T-cell (primary cell): ENCODE measurements at regions not wholly inside any gene's neighbourhood (a gene's known extent, or its start where the extent isn't known, plus 50 kb on each side); places are given as distances from the start of the nearest gene placed in this dataset.

Experiments
- ATAC-seq, 4 experiments: fragments of 200-7000 bp in 3 of 4; fragments of 150-1000 bp in 1 of 4; cut with Tn5 transposase; replicated peaks in 1 of 4; 1 replicate in 3 of 4; 2 replicates in 1 of 4; pipeline ENCODE4 v1.10.0; 2021; ENCODE audit warnings: moderate library complexity in 3 of 4, mild to moderate bottlenecking in 2 of 4, moderate number of reproducible peaks in 1 of 4
- CTCF ChIA-PET, 2 donors: fragments of 300-600 bp; sonication (Branson Sonifier 250); formaldehyde crosslinking; loops; one replicate each; lab custom pipeline; 2022; ENCODE audit warnings: antibody characterized with exemption in 2 of 2; lab: Charles Lee
- POLR2A ChIA-PET, 2 donors: fragments of 300-600 bp; sonication (Branson Sonifier 250); formaldehyde crosslinking; loops; one replicate each; lab custom pipeline; 2022; ENCODE audit warnings: antibody characterized with exemption in 2 of 2; lab: Charles Lee
- DNase-seq, 35 experiments: peaks; one replicate each; pipeline versions ENCODE4 v3.0.0 to v3.0.0-alpha.2; 2013 to 2023
- H3K27ac ChIP-seq: one replicate; pipeline ENCODE4 v1.5.1; 2013; ENCODE audit warnings: low read length
- H3K27me3 ChIP-seq, 2 experiments: replicated peaks in 1 of 2; 1 replicate in 1 of 2; 2 replicates in 1 of 2; pipeline versions ENCODE4 v1.6.1 to v1.7.0; 2013; ENCODE audit warnings: low read length in 1 of 2, mixed read lengths in 1 of 2; ENCODE audit not compliant: control insufficient read depth in 2 of 2, insufficient read depth in 2 of 2; ENCODE audit errors: extremely low read depth in 1 of 2
- H3K36me3 ChIP-seq, 2 donors: 1 replicate in 1 of 2; 2 replicates in 1 of 2; pipeline versions ENCODE4 v1.6.1 to v1.7.0; 2013; ENCODE audit warnings: low read length in 1 of 2; ENCODE audit not compliant: control insufficient read depth in 2 of 2, insufficient read depth in 1 of 2; ENCODE audit errors: extremely low read depth in 1 of 2
- H3K4me1 ChIP-seq, 2 experiments: 1 replicate in 1 of 2; 2 replicates in 1 of 2; pipeline versions ENCODE4 v1.6.1 to v1.7.0; 2013; ENCODE audit warnings: low read length in 2 of 2, mixed read lengths in 1 of 2; ENCODE audit not compliant: insufficient read depth in 2 of 2, control insufficient read depth in 1 of 2; ENCODE audit errors: extremely low read depth in 1 of 2
- H3K4me3 ChIP-seq, 2 donors: 1 replicate in 1 of 2; 2 replicates in 1 of 2; pipeline versions ENCODE4 v1.5.1 to v1.7.0; 2013; ENCODE audit warnings: mild to moderate bottlenecking in 2 of 2, low read length in 1 of 2, moderate library complexity in 1 of 2; ENCODE audit not compliant: control insufficient read depth in 1 of 2; ENCODE audit errors: extremely low read depth in 1 of 2
- H3K9me3 ChIP-seq: 2 replicates; pipeline ENCODE4 v1.7.0; 2013
- H3K27ac Mint-ChIP-seq, 2 donors: one replicate each; pipeline ENCODE4 v1.8.0; 2020 to 2021; ENCODE audit warnings: mild to moderate bottlenecking in 2 of 2, mixed read lengths in 2 of 2
- H3K27me3 Mint-ChIP-seq, 2 donors: one replicate each; pipeline ENCODE4 v1.8.0; 2021 to 2022; ENCODE audit warnings: mixed read lengths in 2 of 2
- H3K36me3 Mint-ChIP-seq: one replicate; pipeline ENCODE4 v1.8.0; 2021; ENCODE audit warnings: mixed read lengths
- H3K4me1 Mint-ChIP-seq, 3 donors: one replicate each; pipeline ENCODE4 v1.8.0; 2020 to 2022; ENCODE audit warnings: mixed read lengths in 3 of 3, mild to moderate bottlenecking in 1 of 3
- H3K4me3 Mint-ChIP-seq, 3 donors: one replicate each; pipeline ENCODE4 v1.8.0; 2020 to 2022; ENCODE audit warnings: mild to moderate bottlenecking in 3 of 3, mixed read lengths in 3 of 3, moderate library complexity in 3 of 3
- H3K9me3 Mint-ChIP-seq, 3 donors: one replicate each; pipeline ENCODE4 v1.8.0; 2020 to 2022; ENCODE audit warnings: mixed read lengths in 3 of 3
- WGBS: methylation state at CpG from one replicate; pipeline ENCODE4 v1.1.5; 2013; ENCODE audit warnings: missing lambda C conversion rate; ENCODE audit not compliant: insufficient coverage; 5-methylcytosine and 5-hydroxymethylcytosine counted together

GRCh38 chr5:27535031-27535557 is 496.7 kb upstream of the CDH9 start:
- H3K4me1 Mint-ChIP-seq, result no peaks in the 10 kb centered on the region
- POLR2A ChIA-PET, result no interaction called here
- peaks cover 2% of the 10 kb centered on the region for H3K9me3 ChIP-seq
- DNase-seq (no peak), ATAC-seq (no peak)
- CTCF ChIA-PET, result no interaction called here
- H3K4me1 ChIP-seq, result no peaks in the 10 kb centered on the region
- H3K36me3 ChIP-seq, result no peaks in the 10 kb centered on the region
- no peaks in the 10 kb centered on the region for H3K36me3 Mint-ChIP-seq
- peaks cover 12 to 40% (median 17%) of the 10 kb centered on the region in 3 donors for H3K9me3 Mint-ChIP-seq
- H3K27ac Mint-ChIP-seq, result no peak overlapping the region
- H3K27me3 ChIP-seq, result no peaks in the 10 kb centered on the region
- no peak overlapping the region for H3K27ac ChIP-seq
- H3K4me3 ChIP-seq, result no peak overlapping the region
- no peak overlapping the region for H3K4me3 Mint-ChIP-seq
- no peaks in the 10 kb centered on the region for H3K27me3 Mint-ChIP-seq

GRCh38 chr5:27532305-27532704 is 493.9 kb upstream of the CDH9 start:
- WGBS, result 71% methylated on average over 1 of the region's 1 CpG
- H3K9me3 Mint-ChIP-seq, result peaks cover 5 to 37% (median 25%) of the 10 kb centered on the region in 3 donors

GRCh38 chr5:27524515-27524914 is 486.1 kb upstream of the CDH9 start:
- no peak overlapping the region for H3K27ac Mint-ChIP-seq
- H3K4me1 Mint-ChIP-seq, result no peaks in the 10 kb centered on the region
- ChIA-PET POLR2A (no interaction called here), CTCF (no interaction called here)
- no peaks in the 10 kb centered on the region for H3K36me3 ChIP-seq
- no peaks in the 10 kb centered on the region for H3K36me3 Mint-ChIP-seq
- no peaks in the 10 kb centered on the region for H3K9me3 ChIP-seq
- no peaks in the 10 kb centered on the region for H3K27me3 ChIP-seq
- ATAC-seq (no peak), DNase-seq (no peak)
- H3K4me3 ChIP-seq, result no peak overlapping the region
- H3K9me3 Mint-ChIP-seq, result peaks cover 6 to 35% (median 14%) of the 10 kb centered on the region in 3 donors
- no peaks in the 10 kb centered on the region for H3K4me1 ChIP-seq
- no peak overlapping the region for H3K4me3 Mint-ChIP-seq
- no peak overlapping the region for H3K27ac ChIP-seq
- H3K27me3 Mint-ChIP-seq, result no peaks in the 10 kb centered on the region

More at GRCh38 chr5:27532305-27532704, 493.9 kb upstream of the CDH9 start:
- no peak overlapping the region for H3K4me3 Mint-ChIP-seq
- no peaks in the 10 kb centered on the region for H3K36me3 Mint-ChIP-seq
- Histone ChIP-seq H3K4me1 (no peaks in the 10 kb centered on the region), H3K27me3 (no peaks in the 10 kb centered on the region), H3K9me3 (peaks cover 2% of the 10 kb centered on the region), H3K4me3 (no peak overlapping the region), H3K27ac (no peak overlapping the region), H3K36me3 (no peaks in the 10 kb centered on the region)
- DNase-seq (no peak), ATAC-seq (no peak)
- H3K4me1 Mint-ChIP-seq, result no peaks in the 10 kb centered on the region
- H3K27ac Mint-ChIP-seq, result no peak overlapping the region
- ChIA-PET CTCF (no interaction called here), POLR2A (no interaction called here)
- no peaks in the 10 kb centered on the region for H3K27me3 Mint-ChIP-seq

- Mint-ChIP-seq H3K4me1 (no peaks in the 10 kb centered on the region), H3K27ac (no peak overlapping the region), H3K4me3 (no peak overlapping the region), H3K36me3 (no peaks in the 10 kb centered on the region), H3K27me3 (no peaks in the 10 kb centered on the region), H3K9me3 (peaks cover 9 to 35% (median 19%) of the 10 kb centered on the region in 3 donors)
- Histone ChIP-seq H3K27me3 (no peaks in the 10 kb centered on the region), H3K4me3 (no peak overlapping the region), H3K9me3 (no peaks in the 10 kb centered on the region), H3K4me1 (no peaks in the 10 kb centered on the region), H3K27ac (no peak overlapping the region), H3K36me3 (no peaks in the 10 kb centered on the region)
- 96% methylated on average over 19 of the region's 21 CpGs for WGBS
- DNase-seq (no peak), ATAC-seq (no peak)
- CTCF ChIA-PET, result no interaction called here
- POLR2A ChIA-PET, result no interaction called here
Observed at GRCh38 chr5:27523629-27524028, 485.2 kb upstream of the CDH9 start.

- ATAC-seq, result no peak
- H3K27ac ChIP-seq, result no peak overlapping the region
- POLR2A ChIA-PET, result no interaction called here
- no peaks in the 10 kb centered on the region for H3K36me3 ChIP-seq
- H3K36me3 Mint-ChIP-seq, result no peaks in the 10 kb centered on the region
- no peaks in the 10 kb centered on the region for H3K27me3 Mint-ChIP-seq
- no peak overlapping the region for H3K4me3 ChIP-seq
- H3K9me3 Mint-ChIP-seq, result peaks cover 15 to 28% (median 20%) of the 10 kb centered on the region in 3 donors
- no peak for DNase-seq
- H3K4me1 Mint-ChIP-seq, result no peaks in the 10 kb centered on the region
- no peaks in the 10 kb centered on the region for H3K9me3 ChIP-seq
- no peaks in the 10 kb centered on the region for H3K27me3 ChIP-seq
- no peak overlapping the region for H3K4me3 Mint-ChIP-seq
- no peak overlapping the region for H3K27ac Mint-ChIP-seq
- CTCF ChIA-PET, result no interaction called here
- H3K4me1 ChIP-seq, result no peaks in the 10 kb centered on the region
- WGBS, result 100% methylated on average over 1 of the region's 2 CpGs
Observed at GRCh38 chr5:27516437-27516836, 478.1 kb upstream of the CDH9 start.

- Histone ChIP-seq H3K36me3 (no peaks in the 10 kb centered on the region), H3K4me3 (no peak overlapping the region), H3K27me3 (no peaks in the 10 kb centered on the region), H3K27ac (no peak overlapping the region), H3K9me3 (no peaks in the 10 kb centered on the region), H3K4me1 (no peaks in the 10 kb centered on the region)
- H3K4me1 Mint-ChIP-seq, result no peaks in the 10 kb centered on the region
- no peak for ATAC-seq
- no peaks in the 10 kb centered on the region for H3K27me3 Mint-ChIP-seq
- ChIA-PET CTCF (no interaction called here), POLR2A (no interaction called here)
- peaks cover 4 to 18% (median 12%) of the 10 kb centered on the region in 3 donors for H3K9me3 Mint-ChIP-seq
- H3K4me3 Mint-ChIP-seq, result no peak overlapping the region
- H3K36me3 Mint-ChIP-seq, result no peaks in the 10 kb centered on the region
- H3K27ac Mint-ChIP-seq, result no peak overlapping the region
- no CpG with 5 or more reads among the region's 3 CpGs for WGBS
- DNase-seq, result no peak
Observed at GRCh38 chr5:27511061-27511460, 472.7 kb upstream of the CDH9 start.

GRCh38 chr5:27503813-27504212 is 465.4 kb upstream of the CDH9 start:
- no peaks in the 10 kb centered on the region for H3K4me1 ChIP-seq
- no peak overlapping the region for H3K27ac Mint-ChIP-seq
- WGBS, result no CpG with 5 or more reads among the region's 3 CpGs
- no peaks in the 10 kb centered on the region for H3K36me3 ChIP-seq
- DNase-seq, result no peak
- peaks cover 17 to 22% (median 19%) of the 10 kb centered on the region in 3 donors for H3K9me3 Mint-ChIP-seq
- H3K9me3 ChIP-seq, result no peaks in the 10 kb centered on the region
- ChIA-PET POLR2A (no interaction called here), CTCF (no interaction called here)
- no peaks in the 10 kb centered on the region for H3K36me3 Mint-ChIP-seq
- H3K27ac ChIP-seq, result no peak overlapping the region
- no peaks in the 10 kb centered on the region for H3K27me3 Mint-ChIP-seq
- no peak overlapping the region for H3K4me3 Mint-ChIP-seq
- H3K4me3 ChIP-seq, result no peak overlapping the region
- no peak for ATAC-seq
- H3K27me3 ChIP-seq, result no peaks in the 10 kb centered on the region
- H3K4me1 Mint-ChIP-seq, result no peaks in the 10 kb centered on the region
